Upper lobe of left lung (tissue), 4 donors: ENCODE measurements at regions not wholly inside any gene's neighbourhood (a gene's known extent, or its start where the extent isn't known, plus 50 kb on each side); places are given as distances from the start of the nearest gene placed in this dataset.

ENCODE experiments used
- CTCF ChIP-seq, 6 experiments: fragments of 450-650 bp in 4 of 6; fragments of 200-600 bp in 2 of 6; sonication (generic) in 2 of 6; IDR thresholded peaks; one replicate each; pipeline ENCODE4 v1.5.1; 2016 to 2019; ENCODE audit warnings: antibody characterized with exemption in 6 of 6
- POLR2AphosphoS5 ChIP-seq, 2 donors: sonication (generic); formaldehyde crosslinking; IDR thresholded peaks; one replicate each; pipeline ENCODE4 v1.5.1; 2017; ENCODE audit warnings: antibody characterized with exemption in 2 of 2

DNA sequence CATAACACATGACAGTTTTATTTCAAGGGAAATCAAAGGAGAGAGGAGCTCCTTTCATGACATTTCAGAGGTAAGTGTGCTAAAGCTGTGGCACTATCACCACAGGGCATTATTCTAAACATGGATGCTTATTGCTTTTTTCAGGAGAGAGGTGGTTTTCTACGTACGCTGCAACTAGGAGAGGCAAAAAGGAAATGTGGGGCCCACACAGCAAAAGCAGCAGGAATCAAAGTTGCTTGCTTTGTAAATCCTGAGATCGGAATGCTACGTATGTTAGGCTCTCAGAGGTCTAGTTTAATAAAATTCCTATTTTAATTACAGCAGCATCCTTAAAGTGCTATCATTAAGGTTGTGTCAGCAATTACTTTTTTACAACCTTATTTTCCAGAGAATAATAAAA, 55.0 kb upstream of the GRIP1 start:
- no peak for TF ChIP-seq CTCF (IDR thresholded peaks at IDR 0.05)
- no peak for TF ChIP-seq POLR2AphosphoS5 (IDR thresholded peaks at IDR 0.05)
